MM.1S (cell line): ENCODE measurements at regions not wholly inside any gene's neighbourhood (a gene's known extent, or its start where the extent isn't known, plus 50 kb on each side); places are given as distances from the start of the nearest gene placed in this dataset.

ENCODE experiments used
- CTCF ChIP-seq: fragments of 300-600 bp; sonication (generic); IDR thresholded peaks from 2 replicates; pipeline ENCODE4 v1.5.1; 2016; ENCODE audit warnings: antibody characterized with exemption, low read length, mixed read lengths
- EZH2 ChIP-seq: fragments of 300-600 bp; sonication (generic); optimal IDR thresholded peaks from 2 replicates; pipeline ENCODE3; 2017; ENCODE audit warnings: low read depth, mild to moderate bottlenecking, antibody characterized with exemption, low read length, mixed read lengths
- EZH2phosphoT487 ChIP-seq: fragments of 300-600 bp; sonication (generic); IDR thresholded peaks from 2 replicates; pipeline ENCODE4 v1.6.1; 2018; ENCODE audit warnings: antibody characterized with exemption, low read length

DNA sequence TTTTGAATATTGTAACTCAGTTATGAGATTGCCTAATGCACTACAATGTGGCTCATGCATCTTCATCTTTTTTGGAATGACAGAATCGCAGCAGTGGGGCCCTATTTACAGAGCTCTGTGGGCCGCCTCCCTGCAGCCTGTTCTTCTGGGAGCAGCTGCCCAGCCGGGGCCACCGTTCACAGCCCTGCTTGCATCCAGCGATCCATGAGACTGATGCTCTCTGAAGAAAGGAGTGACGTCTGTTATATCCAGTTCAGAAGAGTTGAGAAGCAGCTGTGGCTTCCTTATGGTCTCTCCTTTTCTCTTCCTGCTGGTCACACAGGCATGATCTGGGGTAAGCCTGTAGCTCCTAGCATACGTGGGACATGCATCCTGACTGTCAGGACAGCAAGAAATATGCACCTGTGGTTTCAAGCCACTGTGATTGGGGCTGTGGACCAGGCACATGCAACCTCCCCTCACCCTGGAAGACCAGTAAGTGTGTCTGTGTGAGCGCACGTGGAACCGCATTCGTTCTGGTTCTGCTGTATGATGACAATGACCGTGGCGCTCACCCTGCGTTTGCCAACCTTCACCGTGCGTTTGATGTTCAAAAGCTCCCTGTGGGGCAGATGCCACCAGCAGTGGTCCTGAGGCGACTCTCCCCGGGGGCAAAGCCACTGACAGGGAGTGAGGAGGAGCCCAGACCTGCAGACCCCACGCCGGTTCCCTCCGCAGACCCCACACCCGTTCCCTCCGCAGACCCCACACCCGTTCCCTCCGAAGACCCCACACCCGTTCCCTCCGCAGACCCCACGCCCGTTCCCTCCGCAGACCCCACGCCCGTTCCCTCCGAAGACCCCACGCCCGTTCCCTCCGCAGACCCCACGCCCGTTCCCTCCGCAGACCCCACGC is 189.8 kb downstream of the TMEM18 start:
- TF ChIP-seq CTCF: no peak
- TF ChIP-seq EZH2: no peak
- no peak for TF ChIP-seq EZH2phosphoT487
